AG10803 (cell line): ENCODE measurements at regions not wholly inside any gene's neighbourhood (a gene's known extent, or its start where the extent isn't known, plus 50 kb on each side); places are given as distances from the start of the nearest gene placed in this dataset.
"Not testable (repeated sequence)": the region's sequence is repeated elsewhere in the genome, so short reads cannot be mapped to it uniquely, and the experiment has no call there.

Experiments
- DNase-seq: peaks from one replicate; pipeline ENCODE4 v3.0.0; 2010; ENCODE audit warnings: low read depth
- H3K4me3 ChIP-seq: 2 replicates; pipeline ENCODE4 v1.5.1; 2011; ENCODE audit warnings: mild to moderate bottlenecking, low read length, control low read depth
- TF ChIP-seq, protein P1 (sequence below): conservative IDR thresholded peaks from 2 replicates; pipeline ENCODE4 v1.5.1; 2011; ENCODE audit warnings: mild to moderate bottlenecking, low read length, control low read depth, inconsistent platforms

DNA sequence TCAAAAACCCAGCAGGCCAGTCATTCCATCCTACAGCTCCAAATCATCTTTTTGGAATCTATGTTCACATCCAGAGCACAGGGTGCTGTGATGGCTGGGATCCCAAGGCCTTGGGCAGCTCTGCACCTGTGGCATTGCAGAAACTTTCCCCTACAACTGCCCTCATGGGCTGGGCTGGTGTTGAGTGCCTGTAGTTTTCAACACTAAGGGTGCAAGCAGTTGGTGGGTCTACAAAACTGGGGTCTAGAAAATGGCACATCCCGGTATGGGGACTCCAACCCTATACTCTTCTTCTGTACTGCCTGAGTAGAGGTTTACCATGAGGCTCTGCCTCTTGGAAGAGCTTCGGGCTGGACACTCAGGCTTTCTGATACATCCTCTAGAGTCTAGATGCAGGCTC is 95.2 kb upstream of the TEKT4 start:
- no peak overlapping the region for H3K4me3 ChIP-seq
- TF ChIP-seq, protein P1, sequence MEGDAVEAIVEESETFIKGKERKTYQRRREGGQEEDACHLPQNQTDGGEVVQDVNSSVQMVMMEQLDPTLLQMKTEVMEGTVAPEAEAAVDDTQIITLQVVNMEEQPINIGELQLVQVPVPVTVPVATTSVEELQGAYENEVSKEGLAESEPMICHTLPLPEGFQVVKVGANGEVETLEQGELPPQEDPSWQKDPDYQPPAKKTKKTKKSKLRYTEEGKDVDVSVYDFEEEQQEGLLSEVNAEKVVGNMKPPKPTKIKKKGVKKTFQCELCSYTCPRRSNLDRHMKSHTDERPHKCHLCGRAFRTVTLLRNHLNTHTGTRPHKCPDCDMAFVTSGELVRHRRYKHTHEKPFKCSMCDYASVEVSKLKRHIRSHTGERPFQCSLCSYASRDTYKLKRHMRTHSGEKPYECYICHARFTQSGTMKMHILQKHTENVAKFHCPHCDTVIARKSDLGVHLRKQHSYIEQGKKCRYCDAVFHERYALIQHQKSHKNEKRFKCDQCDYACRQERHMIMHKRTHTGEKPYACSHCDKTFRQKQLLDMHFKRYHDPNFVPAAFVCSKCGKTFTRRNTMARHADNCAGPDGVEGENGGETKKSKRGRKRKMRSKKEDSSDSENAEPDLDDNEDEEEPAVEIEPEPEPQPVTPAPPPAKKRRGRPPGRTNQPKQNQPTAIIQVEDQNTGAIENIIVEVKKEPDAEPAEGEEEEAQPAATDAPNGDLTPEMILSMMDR, result no peak
- DNase-seq, result no peak

GRCh38 chr2:94785105-94785504 is 86.1 kb upstream of the TEKT4 start:
- H3K4me3 ChIP-seq, DNase-seq: not testable (repeated sequence)

GRCh38 chr2:94786424-94786823 is 84.8 kb upstream of the TEKT4 start:
- H3K4me3 ChIP-seq, DNase-seq: not testable (repeated sequence)

GRCh38 chr2:94790169-94790568 is 81.1 kb upstream of the TEKT4 start:
- not testable (repeated sequence) for H3K4me3 ChIP-seq

GRCh38 chr2:94797235-94797634 is 74.0 kb upstream of the TEKT4 start:
- not testable (repeated sequence) for H3K4me3 ChIP-seq
- peak; percentile 15 for DNase-seq
- TF ChIP-seq, protein P1, result peak; percentile 53

More at GRCh38 chr2:94790169-94790568, 81.1 kb upstream of the TEKT4 start:
- not testable (repeated sequence) for DNase-seq
